B cell (primary cell): ENCODE measurements at regions not wholly inside any gene's neighbourhood (a gene's known extent, or its start where the extent isn't known, plus 50 kb on each side); places are given as distances from the start of the nearest gene placed in this dataset.

Source experiments
- ATAC-seq: fragments of 200-7000 bp; cut with Tn5 transposase; one replicate; pipeline ENCODE4 v1.10.0; 2021; ENCODE audit warnings: low read depth, mild to moderate bottlenecking, moderate number of reproducible peaks, moderate library complexity
- CTCF ChIA-PET: fragments of 350-600 bp; sonication (Branson Sonifier 250); formaldehyde crosslinking; loops from one replicate; lab custom pipeline; 2021; ENCODE audit warnings: antibody characterized with exemption, inconsistent platforms; lab: Charles Lee
- POLR2A ChIA-PET: fragments of 350-600 bp; sonication (Branson Sonifier 250); formaldehyde crosslinking; loops from one replicate; lab custom pipeline; 2021; ENCODE audit warnings: antibody characterized with exemption; lab: Charles Lee
- DNase-seq: peaks from one replicate; pipeline ENCODE4 v3.0.0; 2013
- H2AFZ ChIP-seq: 2 replicates; pipeline ENCODE4 v1.6.1; 2012; ENCODE audit warnings: mild to moderate bottlenecking, low read depth, low read length; ENCODE audit not compliant: insufficient read depth, poor library complexity, severe bottlenecking
- H3K27ac ChIP-seq, 2 donors: 1 replicate in 1 of 2; 2 replicates in 1 of 2; pipeline ENCODE4 v1.5.1; 2012 to 2013; ENCODE audit warnings: low read length in 2 of 2, mild to moderate bottlenecking in 2 of 2, moderate library complexity in 1 of 2
- H3K27me3 ChIP-seq, 4 experiments: fragments of 200-600 bp in 1 of 4; sonication (generic) in 1 of 4; replicated peaks in 1 of 4; 1 replicate in 2 of 4; 2 replicates in 2 of 4; pipeline versions ENCODE4 v1.6.1 to v1.7.0; 2013 to 2016; ENCODE audit warnings: low read length in 3 of 4, mild to moderate bottlenecking in 2 of 4, mixed read lengths in 1 of 4, moderate library complexity in 1 of 4; ENCODE audit not compliant: insufficient read depth in 4 of 4, control insufficient read depth in 3 of 4; ENCODE audit errors: control extremely low read depth in 1 of 4
- H3K36me3 ChIP-seq, 2 experiments: replicated peaks in 1 of 2; 1 replicate in 1 of 2; 2 replicates in 1 of 2; pipeline versions ENCODE4 v1.6.1 to v1.7.1; 2013; ENCODE audit warnings: low read length in 1 of 2; ENCODE audit not compliant: insufficient read depth in 2 of 2, control insufficient read depth in 1 of 2; ENCODE audit errors: control extremely low read depth in 1 of 2, extremely low read depth in 1 of 2
- H3K4me1 ChIP-seq, 2 donors: fragments of 200-600 bp in 1 of 2; sonication (generic) in 1 of 2; 1 replicate in 1 of 2; 2 replicates in 1 of 2; pipeline versions ENCODE4 v1.5.1 to v1.6.1; 2013 to 2017; ENCODE audit warnings: low read length in 2 of 2; ENCODE audit not compliant: control insufficient read depth in 2 of 2, insufficient read depth in 2 of 2
- H3K4me2 ChIP-seq: replicated peaks from 2 replicates; pipeline ENCODE3; 2012; ENCODE audit warnings: mild to moderate bottlenecking, low read depth, low read length; ENCODE audit not compliant: poor library complexity, severe bottlenecking
- H3K4me3 ChIP-seq, 5 experiments: fragments of 200-600 bp in 1 of 5; sonication (generic) in 1 of 5; 1 replicate in 3 of 5; 2 replicates in 2 of 5; pipeline versions ENCODE4 v1.5.1 to v1.7.0; 2011 to 2016; ENCODE audit warnings: low read length in 4 of 5, mild to moderate bottlenecking in 4 of 5, low read depth in 2 of 5, control low read depth in 1 of 5, moderate library complexity in 1 of 5; ENCODE audit not compliant: insufficient read depth in 1 of 5; ENCODE audit errors: control extremely low read depth in 1 of 5, extremely low read depth in 1 of 5
- H3K79me2 ChIP-seq: fragments of 200-600 bp; sonication (generic); one replicate; pipeline ENCODE4 v1.6.0; 2016; ENCODE audit warnings: low read length; ENCODE audit not compliant: control insufficient read depth, insufficient read depth
- H3K9ac ChIP-seq: fragments of 200-600 bp; sonication (generic); 2 replicates; pipeline ENCODE4 v1.6.1; 2017; ENCODE audit warnings: mild to moderate bottlenecking, low read length, moderate library complexity
- H3K9me3 ChIP-seq, 3 donors: one replicate each; pipeline versions ENCODE4 v1.6.1 to v1.7.1; 2013; ENCODE audit warnings: low read length in 2 of 3; ENCODE audit not compliant: control insufficient read depth in 2 of 3, insufficient read depth in 1 of 3; ENCODE audit errors: control extremely low read depth in 1 of 3
- H4K20me1 ChIP-seq: 2 replicates; pipeline ENCODE4 v1.6.0; 2012; ENCODE audit warnings: mild to moderate bottlenecking, low read length; ENCODE audit not compliant: insufficient read depth, control insufficient read depth, poor library complexity, severe bottlenecking
- H3K27ac Mint-ChIP-seq: one replicate; pipeline ENCODE4 v1.8.0; 2021; ENCODE audit warnings: mixed read lengths
- H3K27me3 Mint-ChIP-seq: one replicate; pipeline ENCODE4 v1.8.0; 2021; ENCODE audit warnings: mixed read lengths
- H3K4me1 Mint-ChIP-seq: one replicate; pipeline ENCODE4 v1.8.0; 2021; ENCODE audit warnings: mixed read lengths
- H3K4me3 Mint-ChIP-seq: one replicate; pipeline ENCODE4 v1.8.0; 2021; ENCODE audit warnings: mixed read lengths
- H3K9me3 Mint-ChIP-seq: one replicate; pipeline ENCODE4 v1.8.0; 2022; ENCODE audit warnings: mixed read lengths; ENCODE audit not compliant: insufficient read depth
- EZH2 ChIP-seq: IDR thresholded peaks from 2 replicates; pipeline ENCODE4 v1.6.1; 2012; ENCODE audit warnings: borderline replicate concordance, low read depth, mild to moderate bottlenecking, moderate library complexity, low read length; ENCODE audit not compliant: insufficient read depth, poor library complexity, severe bottlenecking
- WGBS: methylation state at CpG from one replicate; pipeline ENCODE4 v1.1.5; 2013; ENCODE audit warnings: missing lambda C conversion rate; ENCODE audit not compliant: insufficient coverage; 5-methylcytosine and 5-hydroxymethylcytosine counted together
- intact Hi-C: fragments of 100-400 bp; cut with micrococcal nuclease; formaldehyde crosslinking; loops from one replicate; pipeline ENCODE4 v1.10.0; 2022
- TF ChIP-seq, protein P1 (sequence below): fragments of 200-600 bp; IDR thresholded peaks from one replicate; pipeline ENCODE4 v1.8.0; 2022; ENCODE audit warnings: antibody characterized with exemption, mild to moderate bottlenecking

GRCh38 chr12:13387101-13387500 lies 190.6 kb downstream of the EMP1 start:
- peaks cover 0 to 3% (median 0%) of the 10 kb centered on the region in 3 donors for H3K9me3 ChIP-seq
- 72% methylated on average over 3 of the region's 6 CpGs for WGBS
- no peaks in the 10 kb centered on the region for H3K4me1 ChIP-seq
- no peak for DNase-seq
- no peak for TF ChIP-seq EZH2
- TF ChIP-seq, protein P1, sequence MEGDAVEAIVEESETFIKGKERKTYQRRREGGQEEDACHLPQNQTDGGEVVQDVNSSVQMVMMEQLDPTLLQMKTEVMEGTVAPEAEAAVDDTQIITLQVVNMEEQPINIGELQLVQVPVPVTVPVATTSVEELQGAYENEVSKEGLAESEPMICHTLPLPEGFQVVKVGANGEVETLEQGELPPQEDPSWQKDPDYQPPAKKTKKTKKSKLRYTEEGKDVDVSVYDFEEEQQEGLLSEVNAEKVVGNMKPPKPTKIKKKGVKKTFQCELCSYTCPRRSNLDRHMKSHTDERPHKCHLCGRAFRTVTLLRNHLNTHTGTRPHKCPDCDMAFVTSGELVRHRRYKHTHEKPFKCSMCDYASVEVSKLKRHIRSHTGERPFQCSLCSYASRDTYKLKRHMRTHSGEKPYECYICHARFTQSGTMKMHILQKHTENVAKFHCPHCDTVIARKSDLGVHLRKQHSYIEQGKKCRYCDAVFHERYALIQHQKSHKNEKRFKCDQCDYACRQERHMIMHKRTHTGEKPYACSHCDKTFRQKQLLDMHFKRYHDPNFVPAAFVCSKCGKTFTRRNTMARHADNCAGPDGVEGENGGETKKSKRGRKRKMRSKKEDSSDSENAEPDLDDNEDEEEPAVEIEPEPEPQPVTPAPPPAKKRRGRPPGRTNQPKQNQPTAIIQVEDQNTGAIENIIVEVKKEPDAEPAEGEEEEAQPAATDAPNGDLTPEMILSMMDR, result no peak
- H2AFZ ChIP-seq, result no peak overlapping the region
- H3K27ac ChIP-seq, result no peak overlapping the region
- H3K36me3 ChIP-seq, result no peaks in the 10 kb centered on the region
- ATAC-seq, result no peak
- H3K4me2 ChIP-seq, result no peak overlapping the region
- peaks cover 6% of the 10 kb centered on the region for H3K27me3 Mint-ChIP-seq
- no peak overlapping the region for H3K4me3 Mint-ChIP-seq
- H3K4me3 ChIP-seq, result no peak overlapping the region
- no peaks in the 10 kb centered on the region for H3K27me3 ChIP-seq
- no peak overlapping the region for H3K9ac ChIP-seq
- no peak overlapping the region for H3K27ac Mint-ChIP-seq
- H4K20me1 ChIP-seq, result no peaks in the 10 kb centered on the region
- CTCF ChIA-PET, result interaction anchor here (1.1 kb wide), 1 partner anchor 25 kb away, joined by 3 read pairs; no protein-coding TSS in a partner anchor
- no peaks in the 10 kb centered on the region for H3K4me1 Mint-ChIP-seq
- intact Hi-C loops, result no loop called here
- H3K79me2 ChIP-seq, result no peaks in the 10 kb centered on the region
- no peaks in the 10 kb centered on the region for H3K9me3 Mint-ChIP-seq
- POLR2A ChIA-PET, result no interaction called here

DNA sequence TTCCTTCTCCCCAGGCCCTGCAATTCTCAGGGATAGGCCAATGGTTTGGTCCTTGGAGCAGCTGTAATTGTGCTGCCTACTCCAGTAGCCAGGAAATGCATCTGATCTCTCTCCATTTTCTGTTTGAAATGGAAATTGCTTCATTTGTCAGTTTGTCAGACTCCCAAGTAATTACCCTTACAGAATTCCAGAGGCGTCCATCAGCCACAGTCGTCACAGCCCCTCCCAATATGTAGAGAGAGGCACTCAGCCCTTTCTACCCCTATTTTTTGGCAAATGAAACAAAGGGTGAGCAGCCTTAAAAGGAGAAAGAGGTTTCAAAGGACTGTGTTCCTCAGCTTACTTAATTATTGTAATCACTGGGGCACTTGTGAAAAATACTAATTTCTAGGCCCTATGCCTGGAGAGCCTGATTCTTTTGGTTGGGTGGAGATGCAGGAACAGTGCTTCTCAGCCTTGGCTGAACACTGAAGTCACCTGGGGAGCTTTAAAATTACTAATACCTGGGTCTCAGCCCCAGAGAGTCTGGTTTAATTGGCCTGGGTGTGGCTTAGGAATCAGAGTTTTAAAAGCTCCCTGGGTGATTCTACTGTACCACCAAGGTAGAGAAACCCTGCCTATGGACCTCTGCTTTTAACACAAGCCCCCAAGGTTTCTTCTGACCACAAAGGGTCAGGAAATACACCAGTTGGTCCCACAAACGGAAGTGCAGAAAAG lies 190.0 kb downstream of the EMP1 start:
- H3K4me3 ChIP-seq, result no peak overlapping the region
- intact Hi-C loops, result no loop called here
- no peak overlapping the region for H3K9ac ChIP-seq
- H3K79me2 ChIP-seq, result no peaks in the 10 kb centered on the region
- H3K9me3 ChIP-seq, result peaks cover 0 to 3% (median 0%) of the 10 kb centered on the region in 3 donors
- H3K4me2 ChIP-seq, result no peak overlapping the region
- Mint-ChIP-seq H3K27me3 (peaks cover 6% of the 10 kb centered on the region), H3K27ac (no peak overlapping the region), H3K9me3 (no peaks in the 10 kb centered on the region), H3K4me3 (no peak overlapping the region), H3K4me1 (no peaks in the 10 kb centered on the region)
- DNase-seq (no peak), ATAC-seq (no peak)
- CTCF ChIA-PET, result interaction anchor here (1.1 kb wide), 1 partner anchor 24 kb away, joined by 3 read pairs; no protein-coding TSS in a partner anchor
- H3K27me3 ChIP-seq, result no peaks in the 10 kb centered on the region
- H2AFZ ChIP-seq, result no peak overlapping the region
- WGBS, result 25% methylated on average over 1 of the region's 3 CpGs
- H3K36me3 ChIP-seq, result no peaks in the 10 kb centered on the region
- no peak overlapping the region for H3K27ac ChIP-seq
- H3K4me1 ChIP-seq, result no peaks in the 10 kb centered on the region
- POLR2A ChIA-PET, result no interaction called here
- no peaks in the 10 kb centered on the region for H4K20me1 ChIP-seq
- no peak for TF ChIP-seq EZH2
- TF ChIP-seq, protein P1, result no peak
